Parathyroid adenoma (tissue), 2 donors: ENCODE measurements at regions not wholly inside any gene's neighbourhood (a gene's known extent, or its start where the extent isn't known, plus 50 kb on each side); places are given as distances from the start of the nearest gene placed in this dataset.

Experiments used
- H2AFZ ChIP-seq: fragments of 300-600 bp; sonication (generic); one replicate; pipeline ENCODE4 v1.7.0; 2017; ENCODE audit warnings: antibody characterized with exemption, mild to moderate bottlenecking
- H3K27ac ChIP-seq: fragments of 300-600 bp; sonication (generic); one replicate; pipeline ENCODE4 v1.7.0; 2017
- H3K27me3 ChIP-seq: fragments of 300-600 bp; sonication (generic); one replicate; pipeline ENCODE4 v1.7.0; 2017; ENCODE audit warnings: low read length; ENCODE audit not compliant: control insufficient read depth, insufficient read depth
- H3K36me3 ChIP-seq: fragments of 300-600 bp; sonication (generic); one replicate; pipeline ENCODE4 v1.7.0; 2017; ENCODE audit warnings: low read length; ENCODE audit not compliant: control insufficient read depth, insufficient read depth
- H3K4me1 ChIP-seq: fragments of 300-600 bp; sonication (generic); one replicate; pipeline ENCODE4 v1.7.0; 2017; ENCODE audit warnings: control low read depth
- H3K4me2 ChIP-seq: fragments of 300-600 bp; sonication (generic); one replicate; pipeline ENCODE4 v1.7.0; 2017; ENCODE audit warnings: low read length
- H3K4me3 ChIP-seq: fragments of 300-600 bp; sonication (generic); one replicate; pipeline ENCODE4 v1.7.0; 2017; ENCODE audit warnings: low read depth, low read length
- H3K79me2 ChIP-seq: fragments of 300-600 bp; sonication (generic); one replicate; pipeline ENCODE4 v1.7.0; 2017; ENCODE audit warnings: control low read depth
- H3K9ac ChIP-seq: fragments of 300-600 bp; sonication (generic); one replicate; pipeline ENCODE4 v1.7.0; 2017; ENCODE audit warnings: mild to moderate bottlenecking
- H3K9me3 ChIP-seq: fragments of 300-600 bp; sonication (generic); one replicate; pipeline ENCODE4 v1.7.0; 2017; ENCODE audit warnings: low read length; ENCODE audit not compliant: control insufficient read depth
- CTCF ChIP-seq: fragments of 300-600 bp; sonication (generic); IDR thresholded peaks from one replicate; pipeline ENCODE4 v1.7.0; 2017; ENCODE audit warnings: antibody characterized with exemption, mild to moderate bottlenecking
- donor health status: primary hyperparathyroidism.

DNA sequence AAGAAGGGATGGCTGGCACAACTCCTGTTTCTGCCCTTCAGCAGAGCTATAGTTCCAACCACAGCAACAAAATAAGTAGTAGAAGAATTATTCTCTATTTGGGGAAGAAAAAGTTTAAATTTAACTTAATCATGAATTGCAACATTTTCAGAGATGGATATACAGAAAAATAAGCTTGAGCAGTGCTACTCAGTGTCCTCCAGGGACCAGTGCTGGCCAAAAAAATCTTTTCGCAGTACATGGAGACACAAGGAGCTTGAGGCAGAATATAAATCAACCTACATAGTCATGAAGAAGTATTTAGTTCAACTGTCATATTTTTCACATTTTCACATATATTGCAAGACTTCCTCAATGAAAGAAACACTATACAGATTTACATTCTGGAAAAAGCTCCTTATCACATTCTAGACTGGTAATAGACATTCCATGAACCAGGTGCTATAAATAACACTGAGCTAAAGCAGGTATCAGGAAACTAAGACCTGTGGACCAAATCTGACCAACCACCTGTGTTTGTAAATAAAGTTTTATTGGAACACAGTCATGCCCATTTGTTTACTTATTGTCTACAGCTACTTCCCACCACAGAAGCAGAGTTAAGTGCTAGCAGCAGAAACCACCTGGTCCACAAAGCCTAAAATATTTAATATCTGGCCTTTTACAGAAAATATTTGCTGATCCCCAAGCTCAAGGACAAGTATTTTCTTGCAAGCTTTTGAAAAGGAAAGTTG is 101.9 kb downstream of the RGS21 start:
- Histone ChIP-seq H3K4me1 (no peaks in the 10 kb centered on the region), H3K79me2 (no peaks in the 10 kb centered on the region), H3K9me3 (no peaks in the 10 kb centered on the region), H3K27me3 (no peaks in the 10 kb centered on the region), H3K4me2 (no peak overlapping the region), H3K27ac (no peak overlapping the region), H3K36me3 (no peaks in the 10 kb centered on the region), H2AFZ (no peak overlapping the region), H3K4me3 (no peak overlapping the region), H3K9ac (no peak overlapping the region)
- TF ChIP-seq CTCF, result no peak

DNA sequence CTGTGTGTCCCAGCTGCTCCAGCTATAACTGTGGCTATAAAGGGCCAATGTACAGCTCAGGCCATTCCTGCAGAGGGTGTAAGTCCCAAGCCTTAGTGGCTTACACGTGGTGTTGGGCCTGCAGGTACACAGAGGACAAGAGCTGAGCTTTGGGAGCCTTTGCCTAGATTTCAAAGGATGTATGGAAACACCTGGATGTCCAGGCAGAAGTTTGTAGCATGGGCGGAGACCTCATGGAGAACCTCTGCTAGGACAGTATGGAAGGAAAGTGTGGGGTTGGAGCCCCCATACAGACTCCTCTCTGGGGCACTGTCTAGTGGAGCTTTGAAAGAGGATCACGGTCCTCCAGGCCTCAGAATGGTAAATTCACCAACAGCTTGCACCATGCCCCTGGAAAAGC is 113.9 kb downstream of the RGS21 start:
- Histone ChIP-seq H3K4me2 (no peak overlapping the region), H3K9me3 (no peaks in the 10 kb centered on the region), H3K4me1 (no peaks in the 10 kb centered on the region), H3K27ac (no peak overlapping the region), H3K9ac (no peak overlapping the region), H3K27me3 (no peaks in the 10 kb centered on the region), H3K36me3 (no peaks in the 10 kb centered on the region), H2AFZ (no peak overlapping the region), H3K4me3 (no peak overlapping the region), H3K79me2 (no peaks in the 10 kb centered on the region)
- TF ChIP-seq CTCF, result no peak

GRCh38 chr1:192435704-192436103 is 118.9 kb downstream of the RGS21 start:
- H3K79me2 ChIP-seq, result no peaks in the 10 kb centered on the region
- no peaks in the 10 kb centered on the region for H3K36me3 ChIP-seq
- H3K9me3 ChIP-seq, result no peaks in the 10 kb centered on the region
- H3K27me3 ChIP-seq, result no peaks in the 10 kb centered on the region
- no peak overlapping the region for H3K27ac ChIP-seq
- H3K9ac ChIP-seq, result no peak overlapping the region
- no peak for TF ChIP-seq CTCF
- H3K4me3 ChIP-seq, result no peak overlapping the region
- no peak overlapping the region for H3K4me2 ChIP-seq
- no peaks in the 10 kb centered on the region for H3K4me1 ChIP-seq
- no peak overlapping the region for H2AFZ ChIP-seq

DNA sequence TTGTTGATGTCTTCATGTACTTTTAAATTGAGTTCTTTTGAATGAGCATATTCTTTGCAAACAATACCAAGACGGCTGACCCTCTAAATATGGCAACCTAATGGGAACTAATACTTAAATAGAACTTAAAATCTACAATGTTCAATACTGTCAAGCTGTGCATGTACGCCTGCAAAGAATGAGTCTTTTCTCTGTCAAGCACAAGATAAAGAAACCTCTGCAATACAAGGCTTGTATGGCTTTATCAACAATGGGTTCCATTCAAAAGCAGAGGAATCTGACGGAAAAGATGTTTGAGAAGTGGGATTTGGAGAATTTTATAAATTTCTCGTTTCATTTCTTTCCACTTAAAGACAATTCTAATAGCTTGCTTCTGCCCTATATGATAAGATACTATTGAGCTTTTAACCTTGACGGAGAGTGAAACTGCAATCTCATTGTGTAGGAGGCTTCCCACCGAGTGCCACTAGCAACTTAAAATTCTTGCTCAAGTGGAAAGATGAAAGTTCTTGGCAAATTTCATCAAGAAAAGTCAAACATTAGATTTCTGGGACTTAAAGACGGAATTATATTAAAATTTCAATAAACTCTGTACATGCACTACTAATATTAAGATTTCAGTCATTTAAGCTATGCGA is 119.8 kb downstream of the RGS21 start:
- no peak overlapping the region for H2AFZ ChIP-seq
- no peak overlapping the region for H3K4me3 ChIP-seq

More for the DNA sequence above, 119.8 kb downstream of the RGS21 start:
- Histone ChIP-seq H3K27me3 (no peaks in the 10 kb centered on the region), H3K4me1 (no peaks in the 10 kb centered on the region), H3K9ac (no peak overlapping the region), H3K36me3 (no peaks in the 10 kb centered on the region), H3K27ac (no peak overlapping the region), H3K9me3 (no peaks in the 10 kb centered on the region), H3K4me2 (no peak overlapping the region), H3K79me2 (no peaks in the 10 kb centered on the region)
- TF ChIP-seq CTCF, result no peak
